HG02610 (cell line): ENCODE measurements at regions not wholly inside any gene's neighbourhood (a gene's known extent, or its start where the extent isn't known, plus 50 kb on each side); places are given as distances from the start of the nearest gene placed in this dataset.
"Not testable (repeated sequence)": the region's sequence is repeated elsewhere in the genome, so short reads cannot be mapped to it uniquely, and the experiment has no call there.

Source experiments
- ATAC-seq: cut with Tn5 transposase; IDR thresholded peaks from one replicate; pipeline ENCODE4 v1.9.1; 2021; ENCODE audit warnings: mild to moderate bottlenecking, moderate library complexity; ENCODE audit not compliant: unreplicated experiment

- ATAC-seq = no peak
These were observed 118.3 kb upstream of the ATP2B2 start for GRCh38 chr3:10623578-10624275.

- no peak for ATAC-seq
These were observed 119.9 kb upstream of the ATP2B2 start for GRCh38 chr3:10625323-10625722.

- ATAC-seq = no peak
These were observed 122.6 kb upstream of the ATP2B2 start for GRCh38 chr3:10627884-10628572.

- ATAC-seq = no peak
These were observed 123.7 kb upstream of the ATP2B2 start for GRCh38 chr3:10628891-10629670.

- ATAC-seq = no peak
These were observed 124.3 kb upstream of the ATP2B2 start for GRCh38 chr3:10629671-10630040.

- no peak for ATAC-seq
These were observed 125.8 kb upstream of the ATP2B2 start for GRCh38 chr3:10631224-10631623.

GRCh38 chr3:10632125-10632524 lies 126.7 kb upstream of the ATP2B2 start:
- no peak for ATAC-seq

- ATAC-seq = no peak
These were observed 127.4 kb upstream of the ATP2B2 start for GRCh38 chr3:10632741-10633140.

GRCh38 chr3:10635446-10636076 lies 130.2 kb upstream of the ATP2B2 start:
- ATAC-seq = no peak

DNA sequence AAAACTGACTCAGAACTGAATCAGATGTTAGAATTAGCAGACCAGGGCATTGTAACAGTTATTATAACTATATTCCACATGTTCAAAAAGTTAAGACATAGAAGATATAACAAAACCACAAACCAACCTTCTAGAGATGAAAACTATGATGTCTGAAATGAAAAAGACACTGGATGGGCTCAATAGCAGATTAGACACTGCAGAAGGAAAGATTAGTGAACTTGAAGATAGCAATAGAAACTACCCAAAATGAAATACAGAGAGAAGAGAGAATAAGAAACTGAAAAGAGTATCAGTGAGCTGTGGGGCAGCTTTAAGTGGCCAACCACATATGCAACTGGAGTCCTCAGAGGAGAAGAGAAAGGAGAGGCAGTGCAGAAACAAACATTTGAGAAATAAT lies 132.0 kb upstream of the ATP2B2 start:
- ATAC-seq = no peak

- ATAC-seq = no peak
These were observed 133.1 kb upstream of the ATP2B2 start for GRCh38 chr3:10638466-10638865.

- no peak for ATAC-seq
These were observed 136.4 kb upstream of the ATP2B2 start for GRCh38 chr3:10641760-10642159.

DNA sequence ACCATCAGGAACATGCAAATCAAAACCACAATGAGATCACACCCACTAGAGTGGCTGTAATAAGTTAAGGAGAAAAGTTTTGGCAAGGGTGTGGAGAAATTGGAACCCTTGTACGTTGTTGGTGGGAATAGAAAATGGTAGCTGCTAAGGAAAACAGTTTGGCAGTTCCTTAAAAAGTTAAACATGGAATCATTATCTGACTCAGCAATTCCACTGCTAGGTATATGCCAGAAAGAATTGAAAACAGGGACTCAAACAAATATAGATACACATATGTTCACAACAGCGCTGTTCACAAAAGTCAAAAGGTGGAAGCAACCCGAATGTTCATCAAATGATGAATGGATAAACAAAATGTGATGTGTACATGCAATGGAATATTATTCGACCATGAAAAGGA lies 138.8 kb upstream of the ATP2B2 start:
- no peak for ATAC-seq

GRCh38 chr3:10645800-10646199 lies 140.4 kb upstream of the ATP2B2 start:
- no peak for ATAC-seq

- ATAC-seq = no peak
These were observed 141.3 kb upstream of the ATP2B2 start for GRCh38 chr3:10646531-10647335.

DNA sequence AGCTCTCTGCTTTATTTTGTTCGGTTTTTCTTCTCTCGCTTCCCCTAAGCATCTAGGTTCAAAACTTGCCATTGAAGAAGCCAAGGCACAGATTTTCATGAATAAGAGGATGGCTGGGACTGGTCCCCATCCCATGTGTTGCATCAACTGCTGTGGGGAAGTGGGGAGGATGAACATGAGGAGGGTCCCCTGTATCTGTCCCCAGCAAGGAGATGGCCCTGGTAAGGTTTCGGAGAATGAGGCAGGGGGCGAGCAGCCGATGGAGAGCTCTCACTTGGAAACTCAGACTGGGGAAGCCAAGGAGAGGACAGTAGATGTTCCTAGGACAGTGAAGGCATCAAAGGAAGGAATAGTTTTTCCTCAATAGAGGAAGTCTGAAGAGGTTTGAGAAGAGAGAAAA lies 142.0 kb upstream of the ATP2B2 start:
- no peak for ATAC-seq

GRCh38 chr3:10648181-10648580 lies 142.8 kb upstream of the ATP2B2 start:
- ATAC-seq = no peak

GRCh38 chr3:10649463-10649862 lies 144.1 kb upstream of the ATP2B2 start:
- ATAC-seq = not testable (repeated sequence)

GRCh38 chr3:10651506-10651905 lies 146.1 kb upstream of the ATP2B2 start:
- no peak for ATAC-seq

- ATAC-seq = no peak
These were observed 147.9 kb upstream of the ATP2B2 start for GRCh38 chr3:10653241-10653640.
